ENCODE measurements at regions not wholly inside any gene's neighbourhood (a gene's known extent, or its start where the extent isn't known, plus 50 kb on each side); places are given as distances from the start of the nearest gene placed in this dataset.

GRCh38 chr12:89936631-89937030, 228.0 kb upstream of the ATP2B1 start:
- Histone ChIP-seq H3K27ac (no peak overlapping the region), H3K36me3 (no peaks in the 10 kb centered on the region), H3K4me3 (no peak overlapping the region), H3K9me3 (no peaks in the 10 kb centered on the region), H3K27me3 (no peaks in the 10 kb centered on the region), H3K4me1 (no peaks in the 10 kb centered on the region)
- DNase-seq (ENCODE audit: low spot score), result no peak
- TF ChIP-seq, protein P1, sequence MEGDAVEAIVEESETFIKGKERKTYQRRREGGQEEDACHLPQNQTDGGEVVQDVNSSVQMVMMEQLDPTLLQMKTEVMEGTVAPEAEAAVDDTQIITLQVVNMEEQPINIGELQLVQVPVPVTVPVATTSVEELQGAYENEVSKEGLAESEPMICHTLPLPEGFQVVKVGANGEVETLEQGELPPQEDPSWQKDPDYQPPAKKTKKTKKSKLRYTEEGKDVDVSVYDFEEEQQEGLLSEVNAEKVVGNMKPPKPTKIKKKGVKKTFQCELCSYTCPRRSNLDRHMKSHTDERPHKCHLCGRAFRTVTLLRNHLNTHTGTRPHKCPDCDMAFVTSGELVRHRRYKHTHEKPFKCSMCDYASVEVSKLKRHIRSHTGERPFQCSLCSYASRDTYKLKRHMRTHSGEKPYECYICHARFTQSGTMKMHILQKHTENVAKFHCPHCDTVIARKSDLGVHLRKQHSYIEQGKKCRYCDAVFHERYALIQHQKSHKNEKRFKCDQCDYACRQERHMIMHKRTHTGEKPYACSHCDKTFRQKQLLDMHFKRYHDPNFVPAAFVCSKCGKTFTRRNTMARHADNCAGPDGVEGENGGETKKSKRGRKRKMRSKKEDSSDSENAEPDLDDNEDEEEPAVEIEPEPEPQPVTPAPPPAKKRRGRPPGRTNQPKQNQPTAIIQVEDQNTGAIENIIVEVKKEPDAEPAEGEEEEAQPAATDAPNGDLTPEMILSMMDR (IDR thresholded peaks at IDR 0.05), result no peak

- Histone ChIP-seq H3K9me3 (no peaks in the 10 kb centered on the region), H3K27ac (no peak overlapping the region), H3K4me1 (no peaks in the 10 kb centered on the region), H3K27me3 (no peaks in the 10 kb centered on the region), H3K36me3 (no peaks in the 10 kb centered on the region), H3K4me3 (no peak overlapping the region)
- TF ChIP-seq, protein P1 (IDR thresholded peaks at IDR 0.05), result no peak
- no peak for DNase-seq (ENCODE audit: low spot score)
Observed at GRCh38 chr12:89935850-89936249, 227.2 kb upstream of the ATP2B1 start.

- Histone ChIP-seq H3K36me3 (no peaks in the 10 kb centered on the region), H3K27ac (no peak overlapping the region), H3K9me3 (no peaks in the 10 kb centered on the region), H3K4me1 (no peaks in the 10 kb centered on the region), H3K4me3 (no peak overlapping the region), H3K27me3 (no peaks in the 10 kb centered on the region)
- TF ChIP-seq, protein P1 (IDR thresholded peaks at IDR 0.05), result no peak
- DNase-seq (ENCODE audit: low spot score), result no peak
Observed at GRCh38 chr12:89933911-89934310, 225.3 kb upstream of the ATP2B1 start.

- H3K27ac ChIP-seq, result no peak overlapping the region
- TF ChIP-seq, protein P1 (IDR thresholded peaks at IDR 0.05), result no peak
- no peak overlapping the region for H3K4me3 ChIP-seq
- H3K4me1 ChIP-seq, result no peaks in the 10 kb centered on the region
- H3K36me3 ChIP-seq, result no peaks in the 10 kb centered on the region
- DNase-seq (ENCODE audit: low spot score), result no peak
- no peaks in the 10 kb centered on the region for H3K27me3 ChIP-seq
- no peaks in the 10 kb centered on the region for H3K9me3 ChIP-seq
Observed at GRCh38 chr12:89932954-89933353, 224.3 kb upstream of the ATP2B1 start.

DNA sequence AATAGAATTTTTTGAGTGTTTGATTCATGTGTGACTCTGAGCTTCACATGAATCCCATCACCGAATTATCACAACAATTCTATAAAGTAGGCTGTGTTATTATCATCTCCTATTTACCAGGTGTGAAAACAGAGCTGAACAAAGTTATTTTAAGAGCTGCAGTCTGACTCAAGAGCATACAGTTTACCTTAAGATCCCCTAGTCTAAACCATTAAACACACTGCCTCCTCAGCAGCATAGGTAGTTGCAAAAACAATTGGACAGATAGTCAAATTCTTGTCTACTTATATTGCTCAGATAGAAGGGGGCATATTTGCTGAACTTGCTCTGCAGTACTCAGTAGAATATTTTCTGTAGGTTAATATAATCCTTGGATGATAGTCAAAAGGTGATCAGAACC, 219.8 kb upstream of the ATP2B1 start:
- no peaks in the 10 kb centered on the region for H3K27me3 ChIP-seq
- no peaks in the 10 kb centered on the region for H3K36me3 ChIP-seq
- no peak for DNase-seq (ENCODE audit: low spot score)
- no peaks in the 10 kb centered on the region for H3K9me3 ChIP-seq
- H3K4me1 ChIP-seq, result no peaks in the 10 kb centered on the region
- TF ChIP-seq, protein P1 (IDR thresholded peaks at IDR 0.05), result no peak
- no peak overlapping the region for H3K4me3 ChIP-seq
- H3K27ac ChIP-seq, result no peak overlapping the region

GRCh38 chr12:89927226-89927698, 218.6 kb upstream of the ATP2B1 start:
- no peak overlapping the region for H3K27ac ChIP-seq
- no peak for DNase-seq (ENCODE audit: low spot score)
- H3K4me1 ChIP-seq, result no peaks in the 10 kb centered on the region

More at GRCh38 chr12:89927226-89927698, 218.6 kb upstream of the ATP2B1 start:
- H3K9me3 ChIP-seq, result no peaks in the 10 kb centered on the region
- TF ChIP-seq, protein P1 (IDR thresholded peaks at IDR 0.05), result no peak
- H3K27me3 ChIP-seq, result no peaks in the 10 kb centered on the region
- H3K36me3 ChIP-seq, result no peaks in the 10 kb centered on the region
- H3K4me3 ChIP-seq, result no peak overlapping the region

All from right atrium auricular region (tissue), 2 donors.